Activated CD4-positive, alpha-beta T cell treated with anti-CD3 and anti-CD28 coated beads for 1 hour (primary cell): ENCODE measurements at regions not wholly inside any gene's neighbourhood (a gene's known extent, or its start where the extent isn't known, plus 50 kb on each side); places are given as distances from the start of the nearest gene placed in this dataset.
A peak's percentile ranks its signal among the peaks of the same experiment; 100 is the strongest.

ENCODE experiments used
- DNase-seq: peaks from one replicate; pipeline ENCODE4 v3.0.0-alpha.2; 2020

DNA sequence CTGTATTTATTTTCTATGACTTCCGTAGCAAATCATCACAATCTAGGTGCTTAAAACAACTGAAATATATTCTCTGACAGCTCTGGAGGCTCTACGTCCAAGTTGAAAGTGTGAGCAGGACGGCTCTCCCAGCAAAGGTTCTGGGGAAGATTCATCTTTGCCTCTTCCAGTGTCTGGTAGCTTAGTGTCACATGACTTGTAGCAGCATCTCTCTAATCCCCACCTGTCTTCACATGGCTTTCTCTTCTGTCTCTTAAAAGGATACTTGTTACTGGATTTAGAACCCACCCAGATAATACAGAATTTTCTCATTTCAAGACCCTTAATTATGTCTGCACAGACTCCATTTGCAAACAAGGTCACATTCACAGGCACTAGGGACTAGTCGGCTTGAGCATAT lies 687.7 kb upstream of the RBFOX1 start:
- DNase-seq, result no peak

DNA sequence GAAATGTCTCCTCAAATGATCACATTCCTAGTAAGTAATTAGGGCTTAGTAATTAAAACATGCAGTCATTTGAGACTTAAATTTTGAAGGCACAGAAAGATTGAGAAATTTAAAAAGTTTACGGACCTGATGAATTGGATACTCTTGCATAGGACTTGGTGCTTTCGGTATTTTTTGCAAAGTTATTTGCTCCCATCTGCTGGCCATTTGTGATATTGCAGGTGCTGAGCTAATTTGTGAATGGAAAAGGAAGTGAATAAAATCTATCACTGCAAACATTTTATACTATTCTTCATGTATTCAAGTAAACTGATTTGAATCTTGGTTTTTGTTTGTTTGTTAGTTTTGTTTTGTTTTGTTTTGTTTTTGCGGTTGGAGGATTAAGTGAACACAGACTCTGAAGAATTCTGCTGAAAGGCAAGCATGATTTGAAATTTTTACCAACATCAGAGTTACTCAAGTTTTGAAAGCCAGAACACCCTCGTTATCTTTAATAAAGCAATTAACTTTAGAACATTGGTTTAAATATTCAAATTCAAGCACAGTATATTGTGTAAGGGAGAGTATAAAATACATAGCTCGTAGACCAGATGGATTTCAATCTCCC lies 689.5 kb upstream of the RBFOX1 start:
- DNase-seq, result peak; percentile 9

DNA sequence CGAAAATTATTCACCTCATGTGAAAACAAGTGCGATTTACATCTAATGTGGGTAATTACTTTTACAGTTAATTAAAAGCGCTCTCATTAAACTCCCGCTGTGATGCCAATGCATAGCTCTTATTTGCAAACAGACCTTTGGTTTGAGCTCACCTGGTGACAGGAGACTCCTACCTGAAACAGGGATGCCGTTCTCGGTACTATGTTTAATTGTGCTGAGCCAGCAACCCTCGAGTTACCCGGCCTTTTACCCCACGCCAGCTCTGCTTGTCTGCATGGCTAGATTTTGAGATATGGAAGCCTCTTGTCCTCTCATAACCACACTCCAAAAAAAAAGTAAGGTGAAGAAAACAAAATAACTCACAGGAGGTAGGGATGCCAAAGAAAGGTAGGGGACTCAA lies 690.4 kb upstream of the RBFOX1 start:
- no peak for DNase-seq

DNA sequence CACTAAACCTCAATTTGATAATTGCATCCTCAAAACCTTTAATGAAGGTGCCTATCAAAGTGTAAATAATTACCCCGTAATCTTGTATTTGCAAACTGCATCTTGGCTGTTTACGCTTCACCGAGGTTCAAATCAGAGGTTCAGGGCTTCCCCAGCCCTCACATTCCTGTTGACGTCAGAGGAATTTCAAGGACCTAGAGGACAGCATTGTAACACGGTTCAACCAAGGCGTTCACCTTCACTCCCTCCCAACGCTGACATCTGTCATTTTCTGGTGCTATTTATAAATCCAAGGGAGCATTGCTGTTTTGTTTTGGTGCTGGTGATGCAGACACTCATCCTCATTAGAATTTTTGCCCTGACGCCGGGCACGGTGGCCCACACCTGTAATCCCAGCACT lies 691.6 kb upstream of the RBFOX1 start:
- no peak for DNase-seq

DNA sequence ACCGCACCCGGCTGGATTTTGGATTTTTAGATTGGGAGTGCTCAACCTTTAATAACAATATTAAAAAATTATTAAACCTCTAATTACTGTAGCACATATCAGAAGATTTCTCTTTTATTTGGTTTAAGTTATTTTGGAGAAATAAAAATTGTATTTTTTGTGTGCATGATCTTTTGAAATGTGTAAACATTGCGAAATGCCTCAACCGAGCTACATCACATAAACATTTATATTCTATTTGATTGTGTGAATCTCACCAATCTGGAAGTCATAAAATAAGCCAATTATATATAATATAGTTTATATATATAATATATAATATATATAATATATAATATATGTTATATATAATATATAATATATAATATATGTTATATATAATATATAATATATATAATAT lies 696.2 kb upstream of the RBFOX1 start:
- no peak for DNase-seq

DNA sequence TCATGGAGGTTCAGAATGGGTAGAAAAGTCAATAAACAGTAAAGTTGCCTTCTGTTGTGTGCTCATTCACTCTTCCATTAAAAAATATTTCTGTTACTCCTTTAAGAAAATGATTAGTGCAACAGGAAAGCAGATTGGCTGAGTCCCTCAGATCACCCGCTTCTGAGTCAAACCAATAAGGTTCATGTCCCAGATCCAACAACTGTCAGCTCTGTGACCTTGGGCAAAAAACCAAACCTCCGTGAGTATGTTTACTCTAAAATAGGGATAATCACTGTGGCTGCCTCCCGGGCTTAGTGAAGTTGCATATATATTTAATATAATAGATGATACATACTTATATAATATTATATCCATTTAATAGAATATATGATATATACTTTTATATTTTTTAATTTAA lies 698.5 kb upstream of the RBFOX1 start:
- no peak for DNase-seq

DNA sequence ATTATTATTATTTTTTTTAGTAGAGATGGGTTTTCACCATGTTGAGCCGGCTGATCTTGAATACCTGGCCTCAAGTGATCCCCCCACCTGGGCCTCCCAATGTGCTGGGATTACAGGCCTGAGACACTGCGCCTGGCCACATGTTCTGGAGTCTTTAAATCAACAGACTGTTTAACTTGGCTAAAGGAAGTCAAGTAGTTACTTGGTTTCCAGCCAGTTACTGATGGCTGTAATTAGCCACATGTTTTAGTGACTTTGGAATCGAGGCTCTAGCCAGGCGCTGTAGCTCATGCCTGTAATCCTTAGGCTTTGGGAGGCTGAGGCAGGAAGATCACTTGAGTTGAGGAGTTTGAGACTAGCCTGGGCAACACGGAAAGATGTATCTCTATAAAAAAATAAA lies 699.2 kb upstream of the RBFOX1 start:
- DNase-seq, result no peak

DNA sequence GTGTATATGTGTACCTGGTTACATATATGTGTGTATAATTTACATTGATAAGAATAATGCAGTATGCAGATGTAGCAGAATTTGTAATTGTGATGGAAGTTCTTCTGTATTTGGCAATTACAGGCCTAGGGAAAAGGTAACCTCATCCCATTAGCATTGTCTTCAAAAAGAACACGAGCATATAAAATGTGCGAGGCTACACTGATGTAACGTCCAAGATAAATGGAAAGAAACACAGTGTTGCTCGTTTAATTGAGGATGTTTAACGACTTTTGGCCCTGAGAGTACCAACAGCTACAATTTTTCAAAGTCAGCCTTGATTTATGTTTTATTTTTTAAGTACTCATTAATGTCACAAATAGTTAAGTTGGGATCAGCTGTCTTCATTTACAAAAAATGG lies 703.5 kb upstream of the RBFOX1 start:
- no peak for DNase-seq

DNA sequence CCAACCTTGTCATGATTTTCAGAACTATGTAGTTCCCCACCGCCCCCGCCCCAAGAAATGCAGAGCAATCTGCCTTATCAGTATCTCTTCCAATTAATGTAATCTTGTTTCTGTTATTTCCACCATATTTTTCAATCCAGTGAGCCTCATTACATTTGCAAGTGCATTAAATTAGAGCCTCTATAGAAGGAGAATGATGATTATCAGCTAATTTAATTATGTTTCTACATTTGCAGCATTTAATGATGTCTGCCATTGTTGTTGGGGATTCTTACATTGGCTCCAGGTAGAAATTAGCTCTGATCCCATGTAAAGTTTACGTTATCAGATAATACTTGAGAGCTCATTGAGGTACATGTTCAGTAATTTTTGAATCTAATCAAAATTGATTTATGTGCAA lies 707.0 kb upstream of the RBFOX1 start:
- DNase-seq, result no peak

DNA sequence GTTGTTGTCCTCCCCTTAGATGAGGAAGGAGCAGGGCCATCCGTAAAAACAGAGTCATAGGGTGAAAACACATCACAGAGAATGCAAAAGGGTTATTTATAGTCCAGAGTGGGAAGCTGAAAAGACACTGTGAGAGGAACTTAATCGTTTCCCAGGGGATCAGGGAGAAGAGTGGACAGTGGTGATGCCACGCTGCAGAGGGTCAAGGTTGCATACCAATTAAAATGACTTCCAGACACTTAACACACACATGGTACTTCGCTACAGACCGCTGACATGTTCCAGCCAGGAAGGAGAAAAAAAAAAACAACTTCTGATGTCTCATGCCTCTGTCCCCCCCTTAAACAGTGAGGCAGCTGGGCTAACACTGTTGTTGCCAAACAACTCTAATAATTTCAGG lies 713.8 kb upstream of the RBFOX1 start:
- DNase-seq, result no peak

DNA sequence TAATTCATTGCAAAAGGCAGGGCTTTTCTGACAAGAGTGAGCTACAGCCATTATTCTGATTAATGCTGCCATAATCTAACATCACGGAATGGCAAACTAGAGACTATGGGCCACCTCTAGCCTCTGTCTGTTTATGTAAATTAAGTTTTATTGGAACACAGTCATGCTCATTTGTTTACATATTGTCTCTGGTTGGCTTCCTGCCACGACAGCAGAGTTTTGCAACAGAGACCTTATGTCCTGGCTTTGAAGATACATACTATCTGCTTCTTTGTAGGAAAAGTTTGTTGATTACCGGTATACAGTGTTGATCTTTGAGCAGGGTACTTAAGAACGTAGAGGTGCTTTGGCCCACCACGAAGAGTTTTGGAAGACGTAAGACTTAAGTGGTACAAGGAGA lies 715.9 kb upstream of the RBFOX1 start:
- DNase-seq, result no peak

DNA sequence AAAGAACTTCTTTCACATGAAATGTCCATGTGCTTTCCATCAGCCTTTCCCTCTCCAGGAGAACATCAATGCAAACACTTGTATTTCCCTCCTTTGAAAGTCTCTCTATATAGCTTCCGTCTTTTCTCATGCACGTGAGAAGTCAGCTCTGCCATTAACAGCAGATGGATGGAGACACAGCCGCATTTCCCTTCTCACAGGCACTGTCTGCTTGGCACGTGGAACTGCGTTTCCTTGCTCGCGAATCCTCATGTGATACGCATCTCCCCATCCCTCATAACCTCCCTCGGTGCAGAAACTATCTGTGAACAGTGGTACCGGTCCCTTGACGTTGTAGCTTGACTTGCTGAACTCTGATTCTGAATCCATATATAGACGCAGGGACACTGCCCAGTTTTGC lies 717.0 kb upstream of the RBFOX1 start:
- DNase-seq, result no peak

DNA sequence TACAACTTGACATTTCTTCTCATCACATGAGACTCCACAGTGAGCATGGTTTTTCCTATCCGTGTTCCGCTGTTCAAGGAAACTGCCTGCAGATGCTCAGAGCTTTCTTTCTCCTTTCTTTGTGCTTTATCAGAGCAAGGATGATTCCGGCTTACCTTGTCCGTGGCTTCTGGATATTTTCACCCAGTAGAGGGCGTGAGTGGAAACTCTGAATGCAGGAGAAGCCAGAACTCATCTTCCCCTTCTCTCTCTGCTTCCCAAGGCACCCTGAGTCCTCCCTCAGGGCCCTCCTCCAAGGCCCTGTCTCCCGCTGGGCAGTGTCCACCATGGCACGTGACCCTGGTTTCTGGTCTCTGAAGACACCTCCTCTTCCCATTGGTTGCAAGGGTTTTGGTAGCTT lies 721.1 kb upstream of the RBFOX1 start:
- no peak for DNase-seq

DNA sequence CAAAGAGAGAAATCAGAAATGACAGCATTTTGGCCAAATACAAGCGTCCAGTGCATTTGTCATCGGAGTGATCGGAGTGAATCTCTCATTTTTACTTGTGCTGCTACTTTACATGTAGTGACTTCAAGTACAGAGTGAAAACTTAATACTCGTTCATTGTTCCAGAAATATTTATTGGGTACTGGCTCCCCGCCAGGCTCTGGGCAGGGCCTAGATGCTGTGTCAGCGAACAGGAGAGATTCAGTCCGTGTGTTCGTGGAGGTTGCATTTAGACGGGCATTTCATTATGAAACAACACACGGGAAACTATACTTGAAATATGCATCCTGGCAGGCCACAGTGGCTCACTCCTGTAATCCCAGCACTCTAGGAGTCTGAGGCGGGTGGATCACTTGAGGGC lies 727.2 kb upstream of the RBFOX1 start:
- DNase-seq, result no peak

DNA sequence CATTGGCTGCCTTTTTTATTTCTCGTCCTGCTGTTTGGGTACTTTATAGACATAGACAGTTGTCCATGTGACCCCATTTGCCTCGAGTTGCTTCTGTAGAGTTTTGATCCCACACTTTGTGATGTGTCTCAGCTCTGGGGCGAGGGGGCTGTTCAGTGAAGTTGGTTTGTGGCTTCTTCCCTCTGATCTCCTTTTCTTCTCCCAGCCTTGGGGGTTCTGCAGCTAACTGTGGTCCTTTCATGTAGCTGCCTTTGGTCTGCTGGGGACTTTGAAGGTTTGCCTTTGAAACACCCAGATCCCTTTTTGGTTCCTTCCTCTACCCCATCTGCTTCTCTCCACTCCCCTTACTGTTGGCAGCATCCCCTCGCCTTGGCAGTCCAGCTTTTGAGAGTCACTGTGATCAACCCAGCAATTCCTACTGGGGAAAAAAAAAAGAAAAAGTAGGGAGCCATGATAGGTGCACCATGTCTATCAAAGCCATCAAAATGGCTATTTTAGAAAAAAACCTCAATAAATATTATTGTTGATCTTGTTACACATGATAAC lies 728.8 kb upstream of the RBFOX1 start:
- DNase-seq, result no peak

DNA sequence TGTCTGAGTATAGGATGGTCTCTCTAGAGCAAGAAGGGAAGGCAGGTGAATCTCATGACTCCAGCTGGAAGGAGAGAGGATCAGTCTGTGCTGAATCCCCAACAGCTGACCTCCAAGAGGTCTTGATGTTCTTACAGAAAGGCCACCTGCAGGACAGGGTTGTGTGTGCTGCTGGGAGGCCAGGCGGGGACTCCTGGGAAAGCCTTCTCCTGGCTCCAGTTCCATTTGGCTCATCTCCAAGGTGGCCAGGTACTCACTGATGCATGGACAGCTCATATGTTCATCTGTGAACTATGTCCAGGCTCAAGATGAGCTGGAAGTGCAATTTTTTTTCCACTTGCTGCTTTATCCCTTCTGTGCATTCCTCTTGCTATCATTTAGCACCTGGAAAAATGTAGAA lies 730.2 kb upstream of the RBFOX1 start:
- no peak for DNase-seq

DNA sequence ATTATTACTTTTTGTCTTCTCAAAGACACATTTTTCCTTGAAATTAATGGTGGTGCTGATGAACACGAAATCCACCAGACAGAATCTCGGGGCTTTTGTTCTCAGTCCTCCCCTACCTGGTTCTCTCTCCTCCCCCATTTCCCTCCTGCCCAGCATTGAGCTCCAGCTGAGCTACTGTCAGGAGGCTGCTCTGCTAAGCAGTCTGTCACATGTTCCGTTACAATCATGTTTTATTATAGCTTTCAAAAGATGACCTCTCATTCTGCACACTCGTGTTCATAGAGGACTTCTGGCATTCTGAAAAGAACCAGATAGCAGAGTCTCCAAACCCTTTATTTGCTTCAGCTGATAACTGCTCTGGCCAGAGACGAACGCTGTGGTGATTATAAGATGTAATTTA lies 732.5 kb upstream of the RBFOX1 start:
- no peak for DNase-seq

DNA sequence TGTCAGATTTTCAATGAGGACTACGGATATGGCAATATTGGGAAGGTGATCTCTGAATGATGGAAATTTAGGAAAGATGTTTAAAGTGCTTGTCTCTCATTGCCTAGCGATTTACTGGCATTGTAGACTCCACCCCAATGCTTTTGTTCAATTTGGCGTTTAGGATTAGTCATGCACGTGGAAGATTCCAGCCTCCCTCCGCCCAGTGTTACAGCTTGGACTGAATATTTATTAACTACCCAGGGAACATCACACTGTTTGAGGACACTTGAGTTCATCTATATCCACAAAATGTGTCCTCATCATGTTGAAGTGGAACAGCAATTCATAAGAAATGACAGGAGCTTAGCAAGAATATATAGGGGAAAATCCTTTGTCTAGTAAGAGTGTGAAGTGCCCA lies 738.8 kb upstream of the RBFOX1 start:
- no peak for DNase-seq

DNA sequence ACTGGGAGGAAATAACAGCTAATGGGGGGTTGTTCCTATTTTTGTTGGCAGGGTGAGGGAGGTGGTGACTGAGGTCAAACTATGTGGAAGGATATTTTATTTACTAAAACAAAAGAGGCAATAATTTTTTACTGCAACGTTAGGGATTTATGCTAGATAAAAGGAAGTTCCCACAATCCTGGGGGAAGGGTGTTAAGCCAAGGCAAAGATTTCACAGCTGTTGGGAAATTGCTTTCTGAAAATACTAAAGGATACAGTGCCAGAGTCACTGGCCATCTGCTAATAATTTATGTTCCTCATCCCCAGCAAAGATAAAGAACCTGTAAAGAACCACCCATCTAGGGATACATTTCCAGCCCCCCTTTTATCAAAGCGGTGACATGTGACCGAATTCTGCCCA lies 756.0 kb upstream of the RBFOX1 start:
- no peak for DNase-seq

DNA sequence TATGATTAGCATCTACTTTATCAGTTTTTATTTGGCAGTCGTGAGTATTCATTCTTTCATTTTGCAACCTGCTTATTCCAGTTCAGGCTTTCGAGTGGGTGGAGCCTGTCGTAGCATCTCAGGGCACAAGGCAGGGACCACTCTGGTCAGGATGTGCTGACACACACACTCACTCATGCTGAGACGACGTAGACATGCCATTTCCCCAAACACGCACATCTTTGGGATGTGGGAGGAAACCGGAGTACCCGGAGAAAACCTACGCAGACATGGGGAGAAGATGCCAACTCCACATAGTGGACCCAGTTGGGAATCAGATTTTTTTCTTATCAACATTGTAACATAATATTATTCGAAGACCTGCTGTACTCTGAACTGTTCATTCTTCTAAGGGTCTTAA lies 756.5 kb upstream of the RBFOX1 start:
- DNase-seq, result no peak

DNA sequence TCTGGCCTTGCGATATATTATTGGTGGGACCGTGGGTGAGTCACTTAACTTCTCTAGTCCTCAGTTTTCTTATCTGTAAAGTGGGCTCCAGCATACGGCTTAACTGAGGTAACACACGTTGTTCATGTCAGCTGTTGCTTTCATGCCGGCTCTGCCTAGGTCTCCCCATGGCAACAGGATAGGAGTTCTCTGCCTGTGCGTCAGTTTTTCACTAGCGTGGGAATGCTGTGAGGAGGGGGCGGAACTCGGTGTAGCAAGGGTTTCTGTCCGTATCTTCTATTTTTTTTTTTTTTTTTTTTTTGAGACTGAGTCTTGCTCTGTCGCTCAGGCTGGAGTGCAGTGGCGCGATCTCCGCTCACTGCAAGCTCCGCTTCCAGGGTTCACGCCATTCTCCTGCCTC lies 758.5 kb upstream of the RBFOX1 start:
- no peak for DNase-seq

DNA sequence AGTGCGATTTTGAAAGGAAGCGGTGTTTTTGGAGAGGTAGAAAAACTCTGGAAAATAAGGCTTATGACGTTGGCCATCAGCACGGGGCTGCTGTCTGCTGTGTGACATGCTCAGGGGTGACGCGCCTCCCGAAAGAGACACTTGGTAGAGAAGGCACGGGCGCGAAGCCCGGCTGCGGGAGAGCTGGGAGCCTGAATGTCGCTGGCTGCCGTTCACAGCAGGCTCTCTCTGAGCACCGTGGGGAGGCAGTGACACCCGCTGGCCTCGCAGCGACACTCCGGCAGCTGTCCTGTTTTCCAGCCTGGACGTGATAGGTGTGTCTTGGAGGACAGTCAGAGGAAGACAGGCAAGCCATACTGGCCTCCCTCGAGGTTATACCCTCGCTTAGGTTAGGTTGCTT lies 759.1 kb upstream of the RBFOX1 start:
- no peak for DNase-seq

DNA sequence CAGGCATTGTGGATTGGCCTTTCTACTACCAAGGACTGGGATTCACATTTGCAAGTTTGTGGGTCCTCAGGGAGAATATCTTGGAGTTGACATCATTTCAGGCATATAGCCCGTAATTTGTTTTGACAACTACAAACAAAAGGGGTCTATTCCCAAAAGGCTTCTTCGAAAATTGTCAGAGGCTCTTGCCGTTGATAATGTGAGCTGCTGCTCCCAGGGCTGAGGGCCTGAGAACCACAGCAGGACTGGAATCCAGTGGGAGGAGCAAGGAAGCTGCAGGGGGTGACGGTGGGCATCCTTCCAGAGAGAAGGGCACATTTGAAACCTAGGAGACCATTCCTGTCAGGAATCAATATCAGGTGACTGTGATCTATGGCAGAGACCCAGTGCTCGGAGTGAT lies 761.6 kb upstream of the RBFOX1 start:
- no peak for DNase-seq

DNA sequence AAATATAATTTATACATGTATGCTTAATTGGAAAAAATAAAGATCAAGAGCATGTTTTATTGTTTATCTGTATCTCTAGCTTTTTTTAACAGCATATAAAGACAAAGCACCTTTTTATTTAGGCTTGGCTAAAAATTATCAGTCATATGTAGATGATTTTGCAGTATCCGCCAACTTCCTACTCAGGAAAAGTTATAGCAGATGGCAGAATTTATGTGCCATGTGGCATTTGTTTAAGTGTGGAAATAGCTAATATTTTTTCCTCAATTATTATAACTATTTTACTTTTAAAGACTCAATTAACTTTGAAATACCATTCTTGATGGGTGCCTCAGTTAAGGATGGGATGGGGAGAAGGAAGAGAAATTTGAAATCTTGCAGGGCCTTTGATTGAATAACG lies 762.1 kb upstream of the RBFOX1 start:
- DNase-seq, result no peak

DNA sequence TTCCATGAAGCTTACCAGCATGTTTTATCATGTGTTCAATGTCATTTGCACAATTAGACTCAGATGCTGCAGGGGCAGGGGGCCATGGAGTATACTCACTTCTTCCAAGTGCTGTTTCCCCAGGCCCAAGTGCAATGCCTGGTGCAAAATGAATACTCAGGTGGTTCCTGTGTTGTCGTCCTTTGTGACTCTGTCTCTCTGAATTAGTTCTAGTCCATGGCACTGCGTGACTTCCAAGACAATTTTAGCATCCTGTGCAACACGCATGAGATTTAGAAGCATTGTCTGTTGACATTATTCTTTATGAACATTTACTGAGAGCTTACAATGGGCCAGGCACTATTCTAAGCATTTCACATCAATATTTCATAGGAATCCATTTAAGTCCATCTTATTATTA lies 769.7 kb upstream of the RBFOX1 start:
- no peak for DNase-seq
